K562 (cell line): ENCODE measurements at regions not wholly inside any gene's neighbourhood (a gene's known extent, or its start where the extent isn't known, plus 50 kb on each side); places are given as distances from the start of the nearest gene placed in this dataset.
"Not testable (repeated sequence)": the region's sequence is repeated elsewhere in the genome, so short reads cannot be mapped to it uniquely, and the experiment has no call there.

Experiments
- ATAC-seq: fragments of 200-7000 bp; cut with Tn5 transposase; 3 replicates; pipeline ENCODE4 v1.9.1; 2020; ENCODE audit warnings: moderate library complexity
- BruUV-seq: library from RNA; stranded (reverse); fragments of 400-500 nt; replicated peaks from 2 replicates; lab custom pipeline; 2021; lab: Mats Ljungman, UMichigan
- CTCF ChIA-PET: fragments of 300-600 bp; formaldehyde crosslinking; extraction: SDS; loops from one replicate; lab custom pipeline; 2021; ENCODE audit warnings: low intra/inter-chr PET ratio; lab: Yijun Ruan, JAX
- POLR2A ChIA-PET: fragments of 300-600, 350-650 bp; sonication (Branson Sonifier 250); formaldehyde crosslinking; extraction: SDS; loops from one replicate; lab custom pipeline; 2021; ENCODE audit warnings: antibody characterized with exemption, inconsistent platforms; lab: Yijun Ruan, JAX
- DNase-seq, 4 experiments: peaks; one replicate each; pipeline versions ENCODE4 v3.0.0 to v3.0.0-alpha.2; 2011 to 2018; ENCODE audit warnings: low spot score in 3 of 4, mixed read lengths in 3 of 4; ENCODE audit errors: extremely low read depth in 1 of 4
- FAIRE-seq: peaks from 2 replicates; lab custom pipeline; 2011; peaks lifted over from hg19 to GRCh38; lab: Jason Lieb, UNC
- H2AFZ ChIP-seq: 2 replicates; pipeline ENCODE4 v1.6.0; 2011; ENCODE audit warnings: low read depth, low read length, control low read depth, inconsistent platforms
- H3K27ac ChIP-seq: fragments of 200-600 bp; 3 replicates; pipeline ENCODE4 v1.8.0; 2011; ENCODE audit warnings: low read depth, mild to moderate bottlenecking, control low read depth, inconsistent platforms, low read length, moderate library complexity, mixed read lengths; ENCODE audit errors: extremely low read depth
- H3K27me3 ChIP-seq, 2 experiments: fragments of 300-600 bp in 1 of 2; 2 replicates in 1 of 2; 3 replicates in 1 of 2; pipeline versions ENCODE4 v1.6.0 to v1.8.0; 2011; ENCODE audit warnings: inconsistent platforms in 2 of 2, low read length in 2 of 2, mild to moderate bottlenecking in 1 of 2, mixed read lengths in 1 of 2, moderate library complexity in 1 of 2; ENCODE audit not compliant: control insufficient read depth in 2 of 2, insufficient read depth in 2 of 2
- H3K36me3 ChIP-seq: fragments of 300-600 bp; 3 replicates; pipeline ENCODE4 v1.8.0; 2011; ENCODE audit warnings: mild to moderate bottlenecking, low read length, inconsistent platforms; ENCODE audit not compliant: control insufficient read depth, insufficient read depth
- H3K4me1 ChIP-seq, 2 experiments: fragments of 200-600 bp in 1 of 2; replicated peaks in 1 of 2; 2 replicates in 1 of 2; 3 replicates in 1 of 2; pipeline versions ENCODE4 v1.5.1 to v1.8.0; 2011; ENCODE audit warnings: inconsistent platforms in 2 of 2, low read length in 2 of 2, mild to moderate bottlenecking in 1 of 2, mixed read lengths in 1 of 2, moderate library complexity in 1 of 2; ENCODE audit not compliant: control insufficient read depth in 2 of 2, insufficient read depth in 2 of 2
- H3K4me2 ChIP-seq: 2 replicates; pipeline ENCODE4 v1.6.1; 2011; ENCODE audit warnings: low read length, control low read depth, inconsistent platforms, mixed read lengths; ENCODE audit not compliant: insufficient read depth
- H3K4me3 ChIP-seq: fragments of 200-600 bp; sonication (generic), shearing (Covaris generic); 2 replicates; pipeline ENCODE4 v1.5.1; 2016; ENCODE audit warnings: control low read depth, inconsistent platforms
- H3K79me2 ChIP-seq: fragments of 200-600 bp; 3 replicates; pipeline ENCODE4 v1.8.0; 2011; ENCODE audit warnings: low read length, inconsistent platforms; ENCODE audit not compliant: control insufficient read depth, insufficient read depth
- H3K9ac ChIP-seq, 2 experiments: 2 replicates each; pipeline versions ENCODE4 v1.6.0 to v1.6.1; 2011; ENCODE audit warnings: low read depth in 2 of 2, low read length in 2 of 2, control low read depth in 1 of 2, inconsistent platforms in 1 of 2, mild to moderate bottlenecking in 1 of 2, mixed read lengths in 1 of 2; ENCODE audit not compliant: insufficient read depth in 1 of 2
- H3K9me1 ChIP-seq: one replicate; pipeline ENCODE4 v1.6.0; 2011; ENCODE audit warnings: inconsistent platforms, mild to moderate bottlenecking, low read length, moderate library complexity; ENCODE audit not compliant: control insufficient read depth, insufficient read depth
- H3K9me3 ChIP-seq: replicated peaks from 2 replicates; pipeline ENCODE4 v1.5.1; 2011; ENCODE audit warnings: low read depth, low read length, inconsistent platforms; ENCODE audit not compliant: control insufficient read depth, insufficient read depth
- H4K20me1 ChIP-seq: replicated peaks from 2 replicates; pipeline ENCODE4 v1.6.1; 2011; ENCODE audit warnings: low read length, inconsistent platforms, mixed read lengths; ENCODE audit not compliant: control insufficient read depth, insufficient read depth
- CREBBP ChIP-seq: IDR thresholded peaks from one replicate; pipeline ENCODE4 v1.6.1; 2012; ENCODE audit warnings: low read depth, mild to moderate bottlenecking, control low read depth, inconsistent platforms, low read length
- ELF4 ChIP-seq: fragments of 450-650 bp; formaldehyde crosslinking; IDR thresholded peaks from 2 replicates; pipeline ENCODE4 v1.4.0; 2022; ENCODE audit warnings: missing genetic modification characterization
- ESRRA ChIP-seq: fragments of 450-650 bp; IDR thresholded peaks from 2 replicates; pipeline ENCODE4 v1.6.1; 2014; ENCODE audit warnings: low read depth, mild to moderate bottlenecking, moderate library complexity, borderline replicate concordance
- HDAC6 ChIP-seq: IDR thresholded peaks from 2 replicates; pipeline ENCODE4 v1.6.1; 2012; ENCODE audit warnings: low read depth, mild to moderate bottlenecking, control low read depth, inconsistent platforms, low read length, moderate library complexity
- HMG20A ChIP-seq: fragments of 450-650 bp; formaldehyde crosslinking; conservative IDR thresholded peaks from 2 replicates; pipeline ENCODE4 v1.4.0; 2020; ENCODE audit warnings: mild to moderate bottlenecking, mixed read lengths
- NR2C1 ChIP-seq, 2 experiments: fragments of 450-650 bp; IDR thresholded peaks; 2 replicates each; pipeline ENCODE4 v1.6.1; 2017; ENCODE audit warnings: mild to moderate bottlenecking in 2 of 2, antibody characterized with exemption in 1 of 2, inconsistent platforms in 1 of 2, missing compliant biosample characterization in 1 of 2, missing genetic modification characterization in 1 of 2
- NR2C2 ChIP-seq, 2 experiments: fragments of 200-800 bp in 1 of 2; sonication (Bioruptor generic) in 1 of 2; sonication (generic) in 1 of 2; formaldehyde crosslinking in 1 of 2; IDR thresholded peaks; 2 replicates each; pipeline versions ENCODE4 v1.6.1 to v1.8.0; 2016 to 2022; ENCODE audit warnings: mild to moderate bottlenecking in 1 of 2, missing compliant biosample characterization in 1 of 2, missing genetic modification characterization in 1 of 2, missing genetic modification reagents in 1 of 2
- OTX1 ChIP-seq: fragments of 450-650 bp; formaldehyde crosslinking; IDR thresholded peaks from 2 replicates; pipeline ENCODE4 v1.4.0; 2022; ENCODE audit warnings: mild to moderate bottlenecking
- PCBP2 ChIP-seq: fragments of 200-400 bp; formaldehyde crosslinking; IDR thresholded peaks from 2 replicates; pipeline ENCODE4 v1.6.1; 2018; ENCODE audit warnings: low read length, low read depth, mild to moderate bottlenecking, moderate library complexity; ENCODE audit not compliant: poor library complexity, severe bottlenecking
- ZBTB7A ChIP-seq: IDR thresholded peaks from 2 replicates; pipeline ENCODE4 v1.6.1; 2011; ENCODE audit warnings: low read depth, mild to moderate bottlenecking, low read length, moderate library complexity, borderline replicate concordance; ENCODE audit not compliant: control insufficient read depth
- ZNF561 ChIP-seq: fragments of 450-650 bp; formaldehyde crosslinking; conservative IDR thresholded peaks from 2 replicates; pipeline ENCODE4 v1.4.0; 2020; ENCODE audit warnings: mild to moderate bottlenecking, moderate library complexity
- WGBS: fragments of 100-300 bp; shearing (Covaris generic); methylation state at CpG from one replicate; pipeline ENCODE4 v1.1.6; 2016; ENCODE audit warnings: low coverage, mixed read lengths; ENCODE audit not compliant: insufficient coverage; ENCODE audit errors: missing lambda C conversion rate; 5-methylcytosine and 5-hydroxymethylcytosine counted together
- in situ Hi-C: fragments of 300-500 bp; cut with MboI; formaldehyde crosslinking; loops from 4 replicates; pipeline ENCODE4 v1.15.0; 2018; ENCODE audit warnings: inconsistent platforms, mixed read lengths
- intact Hi-C: fragments of 100-400 bp; cut with micrococcal nuclease; formaldehyde crosslinking; loops from 2 replicates; pipeline ENCODE4 v1.14.2; 2022
- TF ChIP-seq, protein P1 (sequence below): fragments of 450-650 bp; formaldehyde crosslinking; conservative IDR thresholded peaks from 2 replicates; pipeline ENCODE4 v1.4.0; 2022; ENCODE audit warnings: mild to moderate bottlenecking, missing genetic modification characterization
- TF ChIP-seq, protein P2 (sequence below): fragments of 450-650 bp; formaldehyde crosslinking; IDR thresholded peaks from 2 replicates; pipeline ENCODE4 v1.4.0; 2022; ENCODE audit warnings: missing genetic modification characterization

DNA sequence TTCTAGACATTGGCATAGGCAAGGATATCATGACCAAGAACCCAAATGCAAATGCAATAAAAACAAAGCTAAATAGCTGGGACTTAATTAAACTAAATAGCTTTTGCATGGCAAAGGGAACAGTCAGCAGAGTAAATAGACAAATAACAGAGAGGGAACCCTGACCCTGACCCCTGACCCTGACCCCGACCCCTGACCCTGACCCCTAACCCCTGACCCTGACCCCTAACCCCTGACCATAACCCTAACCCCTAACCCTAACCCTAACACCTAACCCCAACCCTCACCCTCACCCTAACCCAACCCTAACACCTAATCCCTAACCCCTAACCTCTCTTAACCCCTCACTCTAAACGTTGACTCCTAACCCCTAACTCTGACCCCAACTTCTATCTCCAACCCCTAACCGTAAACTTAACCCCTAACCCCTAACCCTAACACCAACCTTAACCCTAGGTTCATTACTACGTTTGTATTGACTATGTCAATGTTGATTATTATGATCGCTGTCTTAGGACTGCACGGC is 189.7 kb downstream of the CCT8L2 start:
- 18% methylated on average over 6 of the region's 6 CpGs for WGBS
- H3K27me3 ChIP-seq; DNase-seq; CTCF ChIA-PET; in situ Hi-C loops; H3K79me2 ChIP-seq; BruUV-seq; H3K27ac ChIP-seq; H3K36me3 ChIP-seq; H4K20me1 ChIP-seq; intact Hi-C loops; H3K4me2 ChIP-seq; H3K4me3 ChIP-seq; POLR2A ChIA-PET; H3K9ac ChIP-seq; H2AFZ ChIP-seq; H3K9me3 ChIP-seq; H3K9me1 ChIP-seq; FAIRE-seq; H3K4me1 ChIP-seq; ATAC-seq; TF ChIP-seq NR2C2 (CRISPR knock-in tag; IDR thresholded peaks at IDR 0.05): not testable (repeated sequence)
- 0 out of 2 replicates have a peak, but pooled peaks have one; percentile 45 for TF ChIP-seq HDAC6
- TF ChIP-seq ZNF561 (CRISPR knock-in tag) = 0 out of 2 replicates have a peak, but pooled peaks have one; percentile 59
- TF ChIP-seq ESRRA = peak; percentile 73; the same call in 1 of the 2 replicates
- TF ChIP-seq ELF4 (CRISPR knock-in tag) = peak; percentile 68; the same call in 1 of the 2 replicates
- TF ChIP-seq OTX1 (CRISPR knock-in tag) = peak; percentile 95
- TF ChIP-seq HMG20A (CRISPR knock-in tag) = 0 out of 2 replicates have a peak, but pooled peaks have one; percentile 28
- peak; percentile 96 for TF ChIP-seq NR2C1 (IDR thresholded peaks at IDR 0.05)
- peak; percentile 96 for TF ChIP-seq NR2C1 (tag; IDR thresholded peaks at IDR 0.05)
- TF ChIP-seq, protein P1, sequence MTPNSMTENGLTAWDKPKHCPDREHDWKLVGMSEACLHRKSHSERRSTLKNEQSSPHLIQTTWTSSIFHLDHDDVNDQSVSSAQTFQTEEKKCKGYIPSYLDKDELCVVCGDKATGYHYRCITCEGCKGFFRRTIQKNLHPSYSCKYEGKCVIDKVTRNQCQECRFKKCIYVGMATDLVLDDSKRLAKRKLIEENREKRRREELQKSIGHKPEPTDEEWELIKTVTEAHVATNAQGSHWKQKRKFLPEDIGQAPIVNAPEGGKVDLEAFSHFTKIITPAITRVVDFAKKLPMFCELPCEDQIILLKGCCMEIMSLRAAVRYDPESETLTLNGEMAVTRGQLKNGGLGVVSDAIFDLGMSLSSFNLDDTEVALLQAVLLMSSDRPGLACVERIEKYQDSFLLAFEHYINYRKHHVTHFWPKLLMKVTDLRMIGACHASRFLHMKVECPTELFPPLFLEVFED = 0 out of 2 replicates have a peak, but pooled peaks have one; percentile 76
- TF ChIP-seq ZBTB7A = 0 out of 2 replicates have a peak, but pooled peaks have one; percentile 14
- TF ChIP-seq, protein P2, sequence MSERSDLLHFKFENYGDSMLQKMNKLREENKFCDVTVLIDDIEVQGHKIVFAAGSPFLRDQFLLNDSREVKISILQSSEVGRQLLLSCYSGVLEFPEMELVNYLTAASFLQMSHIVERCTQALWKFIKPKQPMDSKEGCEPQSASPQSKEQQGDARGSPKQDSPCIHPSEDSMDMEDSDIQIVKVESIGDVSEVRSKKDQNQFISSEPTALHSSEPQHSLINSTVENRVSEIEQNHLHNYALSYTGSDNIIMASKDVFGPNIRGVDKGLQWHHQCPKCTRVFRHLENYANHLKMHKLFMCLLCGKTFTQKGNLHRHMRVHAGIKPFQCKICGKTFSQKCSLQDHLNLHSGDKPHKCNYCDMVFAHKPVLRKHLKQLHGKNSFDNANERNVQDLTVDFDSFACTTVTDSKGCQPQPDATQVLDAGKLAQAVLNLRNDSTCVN = 0 out of 2 replicates have a peak, but pooled peaks have one; percentile 50
- peak; percentile 99 for TF ChIP-seq CREBBP
- TF ChIP-seq PCBP2 = peak; percentile 40
- peak; percentile 93 for TF ChIP-seq NR2C2 (tag; IDR thresholded peaks at IDR 0.05)
